NCI-H2029 treated with DMSO at 0.1 percent for 48 hours (cell line): ENCODE measurements at regions not wholly inside any gene's neighbourhood (a gene's known extent, or its start where the extent isn't known, plus 50 kb on each side); places are given as distances from the start of the nearest gene placed in this dataset.

Experiments used
- DNase-seq: peaks from one replicate; lab custom pipeline; 2025; lab: John Stamatoyannopoulos, UW

DNA sequence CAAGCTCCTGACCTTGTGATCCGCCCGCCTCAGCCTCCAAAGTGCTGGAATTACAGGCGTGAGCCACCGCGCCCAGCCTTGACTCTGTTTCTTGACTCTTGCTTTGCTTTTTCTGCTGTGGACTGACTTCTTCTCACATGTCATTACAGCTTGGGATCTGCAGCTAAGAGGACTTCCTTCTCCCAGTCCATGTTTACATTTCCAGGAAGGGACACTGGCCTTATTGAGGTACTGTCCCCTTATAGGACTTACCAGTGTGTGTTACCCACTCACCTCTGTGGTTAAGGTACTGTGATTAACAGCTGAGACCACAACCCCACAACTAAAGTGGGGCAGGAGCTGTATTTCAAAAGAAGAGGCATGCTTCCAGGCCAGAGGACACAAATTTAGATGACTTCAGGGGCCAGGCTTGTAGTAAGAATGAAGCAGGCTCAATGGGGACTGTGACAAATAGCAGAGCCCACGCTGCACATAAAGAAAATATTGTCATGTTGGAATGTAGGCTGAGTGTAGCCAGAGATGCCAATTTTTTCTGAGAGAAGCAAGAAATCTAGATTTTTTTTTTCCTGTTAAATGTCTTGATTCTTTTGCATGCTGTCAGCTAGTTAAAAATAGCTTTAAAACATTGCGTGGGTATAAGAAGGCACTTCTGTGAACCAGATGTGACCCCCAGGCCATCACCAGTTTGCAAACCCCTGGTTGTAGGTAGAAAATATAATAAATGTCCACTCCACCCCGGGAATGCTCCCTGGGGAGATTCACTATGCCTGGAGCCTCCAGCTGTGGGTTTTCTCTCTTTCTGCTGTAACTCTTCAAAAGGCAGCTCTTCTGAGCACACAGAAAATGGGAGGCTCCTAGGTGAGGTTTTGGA is 75.0 kb downstream of the PTPDC1 start:
- no peak for DNase-seq

GRCh38 chr9:94160594-94161501 is 76.6 kb downstream of the PTPDC1 start:
- DNase-seq, result no peak

- no peak for DNase-seq
These were observed 77.4 kb downstream of the PTPDC1 start for GRCh38 chr9:94161673-94162072.

DNA sequence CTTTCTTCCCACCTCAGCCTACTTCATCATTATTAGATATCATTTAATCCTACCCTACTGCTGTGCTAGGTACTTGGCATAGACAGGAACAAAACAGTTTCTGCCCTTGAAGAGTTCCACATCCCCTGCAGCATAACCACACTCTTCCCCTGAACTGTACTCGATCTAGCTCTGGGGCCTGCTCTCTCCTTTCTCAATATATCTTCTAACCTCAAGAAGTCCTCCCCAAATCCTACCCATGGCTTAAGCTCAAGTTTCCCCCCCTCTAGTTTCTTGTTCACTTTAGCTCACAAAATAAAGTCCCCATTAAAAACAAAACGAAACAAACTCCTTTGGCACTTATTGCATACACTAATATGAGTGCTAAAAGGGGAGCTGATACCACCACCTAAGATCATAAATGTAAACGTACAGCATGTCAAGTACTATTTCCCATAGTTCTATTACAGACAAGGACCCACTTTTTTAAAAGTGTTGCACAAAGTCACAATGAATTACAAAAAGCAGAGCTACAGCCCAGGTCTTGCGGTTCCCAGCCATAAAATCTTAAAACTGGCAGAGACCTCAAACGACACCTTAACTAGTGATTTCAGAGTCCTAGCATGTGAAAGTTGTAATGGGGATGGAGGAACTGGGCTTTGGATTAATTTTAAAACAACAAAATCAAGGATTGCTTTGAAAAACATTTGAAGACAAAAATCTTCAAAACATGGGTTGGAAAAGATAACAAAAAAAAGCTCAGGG is 80.7 kb downstream of the PTPDC1 start:
- no peak for DNase-seq

- DNase-seq, result peak; percentile 94
These were observed 81.5 kb downstream of the PTPDC1 start for GRCh38 chr9:94165592-94166235.

DNA sequence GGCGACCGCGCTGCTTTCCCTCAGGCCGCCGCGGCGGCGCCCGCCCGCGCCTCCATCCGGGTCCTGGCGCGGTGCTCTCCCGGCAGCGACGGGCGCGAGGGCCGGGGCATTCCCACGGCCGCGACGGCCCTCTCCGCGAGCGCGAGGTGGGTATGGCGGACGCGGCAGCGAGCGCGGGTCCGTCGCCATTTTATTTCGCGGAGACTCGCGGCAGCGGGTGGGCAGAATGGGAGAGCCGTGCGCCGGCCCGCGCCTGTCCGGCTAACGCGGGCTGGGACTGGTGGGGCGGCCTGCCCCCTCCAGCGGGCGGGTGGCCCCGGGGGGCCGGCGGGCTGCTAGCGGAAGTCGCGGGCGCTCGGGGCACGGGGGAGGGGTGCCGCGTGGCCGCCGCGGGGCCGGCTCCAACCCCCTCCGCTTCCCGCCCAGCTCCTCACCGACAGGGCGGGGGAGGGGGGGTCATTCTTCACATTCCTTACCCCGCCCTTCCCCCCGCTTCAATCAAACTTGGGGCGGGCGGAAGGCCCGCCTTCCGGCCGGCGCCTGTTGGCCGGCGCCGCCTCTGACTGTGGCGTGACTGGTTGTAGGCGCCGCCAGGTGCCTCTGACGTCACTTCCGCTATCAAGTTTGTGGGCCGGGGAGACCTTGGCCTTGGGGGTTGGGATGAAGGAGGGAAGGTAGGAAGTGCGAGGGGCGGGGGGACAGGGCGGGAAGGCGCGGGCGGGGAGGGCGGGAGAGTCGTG is 82.1 kb downstream of the PTPDC1 start:
- peak; percentile 97 for DNase-seq

GRCh38 chr9:94166976-94167346 is 82.7 kb downstream of the PTPDC1 start:
- no peak for DNase-seq

- DNase-seq, result no peak
These were observed 83.2 kb downstream of the PTPDC1 start for GRCh38 chr9:94167376-94167890.

GRCh38 chr9:94168203-94169000 is 84.1 kb downstream of the PTPDC1 start:
- no peak for DNase-seq

DNA sequence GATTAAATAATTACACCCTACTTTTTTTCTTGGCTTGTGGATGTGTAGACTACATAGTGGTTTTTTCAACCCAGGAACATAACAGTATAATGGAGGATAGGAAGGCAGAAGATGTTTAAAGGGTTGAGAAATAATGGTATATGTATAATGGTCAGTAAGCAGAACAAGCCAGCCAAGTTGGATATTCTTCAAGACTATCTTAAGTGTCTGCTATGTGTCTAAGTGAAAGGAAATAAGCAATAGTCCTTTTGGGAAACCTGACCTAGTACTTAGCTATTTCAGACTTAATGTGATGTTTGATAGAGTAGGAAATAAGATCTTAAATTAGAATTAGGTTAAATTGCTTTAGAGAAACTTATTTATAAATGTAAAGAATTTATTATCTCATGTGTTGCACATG is 85.7 kb downstream of the PTPDC1 start:
- no peak for DNase-seq

DNA sequence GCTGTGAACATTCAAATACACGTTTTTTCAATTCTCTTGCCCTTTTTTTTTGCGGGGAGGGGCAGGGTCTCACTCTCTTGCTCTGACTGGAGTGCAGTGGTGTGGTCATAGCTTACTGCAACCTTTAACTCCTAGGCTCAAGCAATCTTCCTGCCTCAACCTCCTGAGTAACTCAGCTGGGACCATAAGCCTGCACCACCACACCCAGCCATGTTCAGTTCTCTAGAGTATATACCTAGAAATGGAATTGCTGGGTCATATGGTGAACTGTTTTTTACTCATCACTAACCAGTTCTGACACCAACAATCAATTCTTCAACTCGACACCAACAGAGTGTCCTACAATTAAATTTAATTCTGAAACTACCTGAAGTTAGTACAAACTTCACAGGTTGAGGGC is 85.5 kb upstream of the ZNF169 start:
- DNase-seq, result no peak

DNA sequence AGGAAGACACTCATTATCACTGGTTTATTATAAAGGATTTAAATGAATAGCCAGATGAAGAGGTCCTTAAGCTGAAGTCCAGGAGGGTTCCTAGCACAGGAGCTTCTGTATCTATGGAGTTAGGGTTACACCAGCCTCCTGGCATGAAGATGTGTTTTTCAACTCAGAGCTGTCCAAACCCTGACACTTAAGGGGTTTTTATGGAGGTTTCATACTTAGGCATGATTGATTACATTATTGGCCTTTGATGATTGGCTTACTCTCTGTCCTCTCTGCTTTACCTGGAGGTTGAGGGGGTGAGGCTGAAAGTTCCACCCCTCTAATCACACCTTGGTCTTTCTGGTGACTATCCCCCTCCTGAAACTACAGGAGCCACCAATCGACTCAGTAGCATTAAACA is 84.9 kb upstream of the ZNF169 start:
- DNase-seq, result peak; percentile 41

GRCh38 chr9:94175669-94176068 is 83.4 kb upstream of the ZNF169 start:
- DNase-seq, result no peak

DNA sequence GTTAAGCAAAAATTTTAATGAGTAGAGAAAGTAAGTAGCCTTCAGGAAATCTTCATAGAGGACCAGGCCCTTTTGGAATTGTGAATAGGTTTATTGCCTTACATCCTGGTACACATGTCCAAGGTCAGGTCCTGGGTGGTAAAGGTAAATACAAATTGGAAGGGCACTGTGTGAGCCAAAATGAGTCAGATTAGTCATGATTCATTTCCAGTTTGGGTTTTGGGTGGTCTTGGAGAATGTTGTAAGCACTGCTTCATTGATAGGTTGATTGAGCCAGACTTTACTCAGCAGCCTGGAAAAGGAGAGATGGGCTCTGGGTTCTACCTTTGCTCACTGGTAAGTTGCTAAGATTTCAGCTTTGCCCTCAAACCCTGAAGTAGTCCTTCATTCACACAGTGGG is 82.5 kb upstream of the ZNF169 start:
- no peak for DNase-seq

GRCh38 chr9:94178927-94179326 is 80.2 kb upstream of the ZNF169 start:
- no peak for DNase-seq

- no peak for DNase-seq
These were observed 77.5 kb upstream of the ZNF169 start for GRCh38 chr9:94181408-94182181.

DNA sequence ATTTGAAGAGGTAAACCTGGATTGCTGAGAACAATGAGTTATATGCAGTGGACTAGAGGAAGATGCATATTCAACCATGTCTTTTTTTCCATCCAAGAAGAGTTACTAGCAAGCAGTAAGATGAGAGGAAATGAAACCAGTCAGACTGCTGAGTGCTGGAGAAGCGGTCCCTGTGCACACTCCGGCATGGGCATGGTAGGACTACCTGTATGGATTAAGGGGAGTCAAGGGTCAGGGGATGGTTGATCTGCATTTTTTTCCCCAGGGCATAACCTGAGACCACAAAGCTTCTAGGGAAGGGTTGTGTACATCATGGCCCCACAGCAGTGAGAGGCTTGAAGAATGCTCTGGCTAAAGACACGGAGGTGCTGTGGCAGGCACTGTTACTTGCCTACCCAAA is 76.6 kb upstream of the ZNF169 start:
- no peak for DNase-seq

DNA sequence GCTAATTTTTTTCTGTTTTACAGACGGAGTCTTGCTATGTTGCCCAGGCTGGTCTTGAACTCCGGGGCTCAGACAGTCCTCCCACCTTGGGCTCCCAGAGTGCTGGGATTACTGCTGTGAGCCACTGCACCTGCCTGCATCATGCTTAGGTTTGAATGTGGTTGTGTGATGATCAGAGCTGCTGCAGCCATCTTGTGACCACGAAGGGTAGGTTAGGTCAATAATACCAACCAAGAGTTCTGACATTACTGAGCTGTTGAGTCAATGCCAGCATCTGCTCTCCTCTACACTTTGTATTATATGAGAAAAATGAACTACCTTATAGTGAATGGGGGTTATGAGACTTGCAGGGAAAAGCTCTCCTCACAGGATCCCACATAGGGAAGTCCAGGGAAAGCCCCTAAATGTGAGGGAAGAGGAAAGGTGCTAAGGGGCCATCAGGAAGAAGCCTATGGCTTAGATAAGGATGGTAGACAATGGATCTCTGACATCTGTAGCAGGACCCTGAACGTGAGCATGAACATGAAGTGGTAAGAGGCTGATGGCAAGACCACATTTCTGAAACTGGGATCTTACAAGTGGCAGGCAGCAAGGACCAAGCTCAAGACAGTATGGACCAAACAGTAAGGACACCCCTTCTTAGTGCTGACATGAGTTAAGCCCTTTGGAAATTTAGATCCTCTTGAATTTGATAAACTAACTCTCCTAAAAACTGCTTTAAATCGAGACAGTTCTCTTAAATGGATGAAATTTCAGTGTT is 75.7 kb upstream of the ZNF169 start:
- no peak for DNase-seq

DNA sequence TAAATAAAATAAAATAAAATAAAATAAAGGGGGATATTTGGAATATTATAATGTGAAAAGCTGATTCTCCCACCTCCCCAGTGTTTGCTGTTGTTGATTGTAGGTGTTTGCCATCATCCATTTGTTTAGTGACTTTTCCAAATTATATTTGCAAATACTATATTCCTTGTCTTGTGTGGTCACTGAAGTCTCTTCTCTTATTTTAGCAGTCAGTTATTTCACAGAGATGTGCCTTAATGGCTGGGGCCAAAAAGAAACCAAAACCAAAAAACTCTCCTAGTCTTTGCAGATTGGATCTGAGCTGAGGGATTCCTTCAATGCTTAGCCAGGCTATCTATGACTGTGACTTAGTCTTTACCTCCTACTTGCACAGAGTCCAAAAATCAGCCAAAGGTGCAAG is 70.9 kb upstream of the ZNF169 start:
- DNase-seq, result no peak
